RPMI7951 (cell line): ENCODE measurements at regions not wholly inside any gene's neighbourhood (a gene's known extent, or its start where the extent isn't known, plus 50 kb on each side); places are given as distances from the start of the nearest gene placed in this dataset.

Experiments used
- DNase-seq: peaks from one replicate; pipeline ENCODE4 v3.0.0-alpha.2; 2012; ENCODE audit warnings: low read depth

DNA sequence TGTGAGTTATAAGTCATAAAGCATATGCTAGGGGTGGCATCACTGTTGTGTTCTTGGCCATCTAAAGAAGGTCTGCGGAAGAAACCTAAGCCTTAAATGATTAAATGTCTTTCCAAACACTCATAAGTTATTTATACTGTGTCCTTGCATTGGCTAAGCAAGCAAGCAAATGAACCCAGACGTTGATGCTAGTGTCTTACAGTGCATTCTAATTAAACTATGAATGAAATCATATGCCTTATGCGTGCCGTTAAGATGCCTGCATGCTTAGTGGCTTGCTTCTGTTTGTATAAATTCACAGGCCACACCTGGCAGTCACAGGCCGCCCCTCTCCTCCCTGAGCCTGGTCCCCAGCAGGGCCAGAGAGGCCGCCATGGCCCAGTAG lies 49.9 kb downstream of the RIN2 start:
- no peak for DNase-seq

DNA sequence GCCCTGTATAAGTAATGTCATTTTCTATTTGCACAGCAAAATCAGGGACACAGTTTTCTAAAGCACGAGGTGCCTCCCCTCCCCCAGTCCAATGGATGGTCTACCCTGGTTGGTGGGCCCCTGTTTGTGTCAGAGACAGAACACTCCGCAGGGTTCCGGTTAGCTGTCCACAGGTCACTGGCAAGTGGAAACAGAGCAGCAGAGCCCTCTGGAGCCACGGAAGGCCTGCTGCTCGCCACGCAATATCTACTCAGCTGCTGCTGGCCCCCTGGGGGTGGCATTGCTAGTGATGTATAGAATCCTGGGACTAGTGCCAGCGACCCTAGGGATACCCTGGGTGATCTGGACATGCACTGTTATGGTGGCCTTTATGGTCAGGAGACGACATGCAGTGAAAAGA lies 50.4 kb downstream of the RIN2 start:
- DNase-seq, result no peak

DNA sequence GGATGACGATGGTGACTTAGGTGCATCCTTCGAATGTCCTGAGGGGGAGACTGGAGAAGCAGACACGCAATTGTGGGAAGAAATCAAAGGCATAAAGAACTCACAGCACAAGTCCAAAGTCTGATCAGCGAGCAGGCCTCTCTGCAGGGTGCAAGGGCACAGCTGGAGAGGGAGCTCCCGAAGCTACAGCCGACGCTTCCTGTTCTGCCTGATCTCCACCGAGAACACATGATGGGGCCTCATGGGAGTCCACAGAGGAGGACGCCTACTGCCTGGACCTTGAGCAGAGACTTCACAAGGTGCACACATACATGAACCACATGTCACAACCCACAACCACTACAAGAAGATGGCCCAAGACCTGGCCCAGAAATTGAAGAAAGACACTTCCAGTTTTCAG lies 51.4 kb downstream of the RIN2 start:
- DNase-seq, result no peak

DNA sequence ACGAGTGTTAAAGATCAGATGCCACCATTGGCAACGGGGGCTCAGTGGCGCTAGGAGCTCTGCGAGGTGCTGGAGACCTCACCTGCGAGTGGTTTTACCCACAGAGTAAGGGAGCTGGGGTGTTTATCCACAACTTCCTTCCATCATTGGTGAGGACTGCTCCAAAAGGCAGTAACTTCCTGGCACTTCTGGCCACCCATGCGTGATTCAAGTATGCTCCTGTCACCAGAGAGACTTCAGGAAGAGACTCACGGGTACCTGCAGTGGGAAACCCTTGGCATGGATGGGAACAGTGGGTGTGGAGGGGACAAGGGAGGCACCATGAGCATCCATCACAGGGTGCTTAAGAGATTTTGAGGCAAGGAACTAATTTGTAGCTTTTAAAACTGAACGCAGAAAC lies 53.2 kb downstream of the RIN2 start:
- no peak for DNase-seq

DNA sequence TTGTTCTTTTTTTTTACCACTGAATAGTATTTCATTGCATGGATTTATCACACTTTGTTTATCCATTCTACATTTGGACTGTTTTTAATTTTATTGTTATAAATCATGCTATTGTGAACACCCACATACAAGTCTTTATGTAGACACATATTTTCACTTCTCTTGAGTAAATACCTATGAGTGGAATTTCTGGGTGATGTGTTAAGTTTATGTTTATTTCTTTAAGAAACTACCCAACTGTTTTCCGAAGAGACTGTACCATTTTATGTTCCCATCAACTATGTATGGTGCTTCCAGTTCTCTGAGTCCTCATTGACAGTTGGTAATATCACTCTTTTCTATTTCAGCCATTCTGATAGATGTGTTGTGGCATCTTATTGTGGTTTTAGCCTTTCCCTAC lies 54.0 kb downstream of the RIN2 start:
- DNase-seq, result no peak

DNA sequence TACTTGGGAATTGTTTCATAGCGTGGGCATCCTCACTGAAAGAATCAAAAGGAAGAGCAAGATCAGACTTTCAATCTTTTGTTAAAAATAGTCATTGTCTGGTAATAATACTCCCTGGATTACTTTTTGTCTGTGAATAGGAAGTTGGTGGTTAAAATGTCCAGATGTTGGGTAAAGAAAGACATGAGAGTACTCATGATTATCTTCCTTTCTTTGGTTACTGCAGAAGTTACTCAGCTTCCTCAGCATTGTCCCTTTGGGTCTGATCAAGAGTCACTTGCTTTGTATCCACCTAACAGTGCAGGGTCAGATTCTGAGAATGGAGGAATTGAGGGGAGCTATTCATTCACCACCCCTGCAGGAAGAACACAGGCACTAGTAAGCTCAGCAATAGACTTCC lies 54.6 kb downstream of the RIN2 start:
- peak; percentile 79 for DNase-seq

DNA sequence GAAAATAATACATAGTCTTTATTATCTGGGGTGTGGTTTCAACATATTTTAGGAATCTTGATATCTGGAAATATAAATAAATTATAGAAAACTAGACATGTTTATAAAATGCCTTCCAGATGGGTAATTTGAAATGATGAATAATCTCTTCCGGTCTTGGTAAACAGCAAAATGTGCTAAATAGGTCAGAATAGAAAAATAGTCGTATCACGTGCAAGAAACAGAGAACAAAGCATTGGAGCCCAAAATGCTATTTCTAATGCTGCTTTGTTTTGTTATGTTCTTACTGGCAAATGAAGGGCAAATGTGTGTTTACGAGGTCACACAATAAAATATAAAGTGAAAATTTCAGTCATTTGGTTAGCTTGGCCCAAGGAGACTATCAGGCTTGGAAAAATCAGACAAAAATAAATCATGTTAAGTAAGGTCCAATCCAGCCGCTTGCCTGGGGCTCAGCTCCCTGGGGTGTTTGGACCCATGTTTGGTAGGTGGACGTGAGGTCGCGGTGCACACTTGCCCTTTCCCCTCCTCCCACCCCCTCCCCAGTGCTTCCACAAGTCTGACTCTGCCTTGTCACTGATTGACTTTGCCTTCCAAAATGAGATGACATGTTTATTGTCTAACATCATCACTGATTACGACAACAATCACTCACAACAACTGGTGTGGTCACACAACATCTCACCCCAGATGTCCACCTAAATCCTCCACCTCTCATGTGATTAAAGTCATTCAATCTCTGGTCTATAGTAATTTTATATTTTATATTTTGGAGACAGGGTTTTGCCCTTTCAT lies 56.0 kb downstream of the RIN2 start:
- DNase-seq, result peak; percentile 26

DNA sequence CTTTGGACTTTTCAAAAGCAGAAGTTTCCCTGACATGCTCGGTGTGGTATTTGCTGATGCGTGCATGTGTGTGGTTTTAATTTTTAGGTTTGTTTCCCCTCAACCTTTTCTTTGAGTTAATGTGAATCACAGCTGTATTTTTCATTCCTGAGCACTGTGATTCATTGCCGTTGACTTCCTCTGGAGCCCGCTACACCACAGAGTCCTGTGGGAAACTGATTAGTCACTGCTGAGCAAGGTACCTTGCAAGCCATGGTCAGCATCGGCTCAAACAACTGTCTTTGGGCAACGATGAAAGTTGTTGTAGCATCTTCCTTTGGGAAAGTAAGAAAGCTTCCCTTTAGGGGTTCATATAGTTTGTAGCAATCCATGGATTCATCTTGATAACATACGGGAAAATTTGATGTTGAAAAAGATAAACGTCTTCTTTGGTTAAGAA lies 57.5 kb downstream of the RIN2 start:
- DNase-seq, result peak; percentile 100

DNA sequence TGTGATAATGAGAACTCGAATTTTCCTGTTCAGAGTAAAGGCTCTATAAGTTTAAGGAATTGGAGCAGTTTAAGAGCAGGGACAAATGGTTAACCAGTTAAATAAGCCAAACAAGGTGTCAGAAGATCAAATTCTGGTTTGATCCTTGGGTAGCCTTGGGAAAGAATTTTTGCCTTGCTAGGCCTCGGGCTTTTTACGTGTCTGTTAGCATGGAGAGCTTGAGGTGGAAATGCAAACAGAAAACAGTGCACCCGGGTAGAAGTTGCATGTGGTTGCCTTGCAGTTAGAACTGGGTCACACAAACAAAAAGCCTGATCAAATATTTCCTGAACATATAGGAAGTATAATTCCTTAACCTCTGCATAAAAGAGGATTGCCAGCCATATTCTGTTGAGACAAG lies 58.3 kb downstream of the RIN2 start:
- peak; percentile 86 for DNase-seq

DNA sequence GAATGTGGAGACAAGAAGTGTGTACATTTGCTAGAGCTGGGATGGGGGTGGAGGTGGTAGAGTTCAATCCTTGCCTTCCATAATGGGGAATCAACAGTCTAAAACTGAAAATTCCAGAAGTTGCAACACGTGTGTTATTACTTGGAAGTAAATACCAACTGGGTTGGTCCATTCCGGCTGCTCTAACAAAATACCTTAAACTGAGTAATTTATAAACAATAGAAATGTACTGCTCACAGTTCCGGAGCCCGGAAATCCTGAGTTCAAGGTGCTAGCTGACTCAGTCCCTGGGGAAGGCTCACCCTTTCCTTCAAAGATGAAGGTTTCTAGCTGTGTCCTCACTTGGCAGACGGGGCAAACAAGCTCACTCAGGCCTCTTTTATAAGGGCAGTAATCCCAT lies 59.0 kb downstream of the RIN2 start:
- peak; percentile 95 for DNase-seq

DNA sequence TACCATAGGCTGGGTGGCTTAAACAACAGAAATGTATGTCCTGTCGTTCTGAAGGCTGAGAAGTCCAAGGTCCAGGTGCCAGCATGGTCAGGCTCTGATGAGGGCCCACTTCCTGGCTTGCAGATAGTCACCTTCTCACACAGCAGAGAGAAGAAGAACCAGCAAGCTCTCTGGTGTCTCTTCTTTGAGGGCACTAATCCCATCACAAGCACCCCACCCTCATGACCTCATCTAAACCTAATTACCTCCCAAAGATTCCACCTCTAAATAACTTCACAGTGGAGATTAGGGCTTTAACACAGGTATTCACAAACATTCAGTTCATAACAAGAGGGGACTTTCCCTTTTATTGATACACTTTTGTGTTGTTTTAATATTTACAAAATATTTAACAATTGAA lies 61.1 kb downstream of the RIN2 start:
- no peak for DNase-seq

DNA sequence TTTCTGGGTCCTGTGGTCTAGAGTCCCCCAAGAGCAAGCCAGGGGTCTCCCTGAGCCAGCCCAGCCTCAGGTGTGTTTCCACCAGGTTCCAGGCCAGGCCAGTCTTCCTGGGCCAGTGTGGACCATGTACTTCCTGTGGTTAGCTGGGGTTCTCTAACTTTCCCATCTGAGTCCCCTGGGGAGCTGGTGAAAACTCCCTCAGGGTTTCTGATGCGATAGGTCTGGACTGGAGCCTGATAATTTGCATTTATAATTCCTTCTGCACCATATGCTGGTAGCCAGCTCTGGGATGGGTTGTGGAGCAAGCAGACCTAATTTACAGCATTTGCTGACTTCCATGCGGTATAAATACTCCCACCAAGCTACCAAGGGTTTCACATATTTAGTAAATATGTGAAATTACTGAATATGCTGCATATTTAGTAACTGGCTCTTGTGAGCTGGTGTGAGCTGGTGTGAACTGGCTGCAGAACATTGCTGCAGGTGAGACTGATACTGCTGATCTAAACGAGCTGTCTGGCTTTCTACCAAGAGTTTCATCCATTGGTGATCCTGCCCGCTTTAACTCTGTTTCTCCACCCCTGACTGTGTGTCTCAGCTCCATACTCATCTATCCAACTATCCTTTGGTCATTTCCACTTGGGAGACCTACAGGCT lies 62.6 kb downstream of the RIN2 start:
- peak; percentile 68 for DNase-seq

DNA sequence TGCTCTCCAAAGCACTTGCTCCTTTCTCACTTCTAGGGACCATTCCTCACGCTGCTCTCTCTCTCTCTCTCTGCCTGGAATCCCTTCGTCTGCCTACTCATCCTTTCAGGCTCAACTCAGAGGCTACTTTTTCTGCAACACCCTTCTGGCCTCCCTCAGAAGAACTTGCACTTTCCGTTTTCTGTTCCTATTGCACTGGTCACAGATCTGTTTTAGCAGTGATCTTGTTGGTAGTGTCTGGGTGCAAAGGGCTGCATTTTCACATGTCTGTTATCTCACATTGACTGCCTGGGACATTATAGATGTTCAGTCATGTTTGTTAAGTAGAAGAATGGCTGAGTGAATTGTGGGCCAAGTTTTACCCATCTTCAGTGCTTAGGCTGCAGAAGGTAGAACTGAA lies 63.5 kb downstream of the RIN2 start:
- DNase-seq, result no peak

DNA sequence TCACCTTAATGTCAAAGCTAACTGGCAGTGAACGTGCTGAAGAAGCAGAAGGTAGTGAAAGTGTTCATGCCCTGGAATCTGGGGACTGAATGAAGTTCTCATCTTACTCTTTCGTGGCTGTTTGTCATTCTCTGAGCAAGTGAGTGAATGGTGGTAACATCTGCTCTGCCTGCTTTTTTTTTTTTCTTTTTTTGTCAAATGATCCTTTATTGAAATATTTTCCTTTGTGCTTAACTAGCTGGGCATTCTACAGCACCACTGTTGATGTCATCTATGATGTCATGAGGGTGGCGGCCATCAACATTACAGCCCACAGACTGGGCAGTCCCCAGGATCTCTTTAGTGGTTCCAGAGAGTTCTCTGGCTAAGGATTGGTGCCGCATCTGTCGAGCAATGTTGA lies 65.2 kb downstream of the RIN2 start:
- no peak for DNase-seq

DNA sequence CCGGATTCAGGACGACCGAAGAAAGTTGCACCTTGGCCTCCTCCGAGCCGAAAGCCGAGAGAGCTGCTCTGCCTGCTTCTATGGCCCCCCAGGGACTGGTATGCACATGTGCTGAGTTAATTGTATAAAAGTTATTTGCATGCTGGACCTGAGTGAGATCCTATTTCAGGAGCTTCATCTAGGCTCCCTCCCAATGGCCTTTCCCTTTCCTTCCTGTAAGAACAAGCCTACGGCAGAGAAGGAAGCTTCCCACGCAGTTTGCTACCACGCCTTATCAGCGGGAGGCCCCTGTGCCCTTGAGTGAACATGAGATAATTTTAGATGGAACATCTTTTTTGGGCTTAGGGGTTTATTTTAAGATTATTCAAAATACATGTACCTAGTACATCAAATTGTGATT lies 65.9 kb downstream of the RIN2 start:
- DNase-seq, result no peak

DNA sequence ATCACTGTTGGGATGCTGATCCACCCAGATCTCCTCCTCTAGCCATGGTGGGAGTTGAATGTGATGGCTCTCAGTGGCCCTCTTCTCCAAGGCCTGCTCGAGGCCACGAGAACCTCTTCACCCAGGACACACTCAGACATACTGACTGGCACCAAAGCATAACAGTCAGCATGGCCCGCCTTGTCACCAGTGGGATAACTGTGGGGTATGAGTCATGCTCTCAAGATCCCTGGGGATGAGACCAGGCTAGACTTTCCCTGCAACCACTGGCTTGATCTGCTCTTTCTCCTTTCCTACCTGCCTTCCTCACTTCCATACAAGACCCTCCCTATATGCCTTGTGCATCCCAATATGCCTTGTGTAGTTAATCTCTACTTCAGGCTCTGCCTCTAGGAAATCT lies 66.8 kb downstream of the RIN2 start:
- DNase-seq, result peak; percentile 69

DNA sequence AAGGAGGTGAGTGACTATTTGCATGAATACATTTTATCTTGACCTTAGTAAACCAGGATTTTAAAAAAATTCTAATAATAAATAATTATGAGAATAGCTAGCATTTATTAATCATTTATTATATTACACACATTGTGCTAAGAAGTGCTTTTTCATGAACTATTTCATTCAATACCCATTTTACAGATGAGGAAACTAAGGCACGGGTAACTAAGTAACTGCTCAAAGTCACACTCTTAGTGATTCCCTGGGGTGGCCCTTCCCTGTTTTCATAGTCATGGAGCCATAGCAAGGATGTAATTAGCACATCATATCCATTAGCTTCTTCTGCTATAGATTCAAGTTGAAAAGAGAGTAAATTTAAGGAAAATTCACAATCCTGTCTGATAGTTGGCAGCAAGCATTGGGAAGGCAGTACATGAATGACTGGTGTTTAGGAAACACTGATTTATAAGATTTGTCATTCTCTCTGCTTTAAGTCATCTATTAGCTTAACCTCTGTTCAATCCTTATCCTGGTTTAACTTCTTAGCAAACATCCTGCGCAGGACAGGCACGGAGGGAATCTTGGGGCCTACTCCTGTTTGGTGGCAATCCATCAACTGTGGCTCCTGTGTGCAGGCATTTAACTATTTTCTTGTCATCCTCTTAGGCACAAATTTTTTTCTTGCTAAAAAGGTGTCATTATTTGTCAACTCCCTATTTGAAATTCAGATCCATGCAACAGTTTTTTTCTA lies 68.3 kb downstream of the RIN2 start:
- DNase-seq, result no peak

DNA sequence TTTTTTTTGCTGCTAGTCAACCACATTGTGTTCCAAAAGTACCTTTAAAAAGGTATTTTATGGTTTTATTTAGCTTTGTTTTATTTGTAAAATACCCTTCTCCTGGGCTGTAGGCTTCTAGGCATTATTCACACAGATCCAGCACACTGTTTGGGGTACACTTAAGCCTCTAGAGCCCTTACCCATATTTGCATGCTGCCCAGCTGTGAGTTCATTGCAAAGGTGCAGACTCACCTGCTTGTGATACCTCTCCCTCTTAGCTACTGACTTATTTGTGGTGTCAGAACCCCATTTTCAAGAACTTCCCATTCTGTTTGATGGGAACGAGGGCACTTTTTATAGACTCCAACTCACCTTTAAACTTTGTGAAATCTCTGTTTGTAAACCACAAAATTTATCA lies 69.8 kb downstream of the RIN2 start:
- no peak for DNase-seq

DNA sequence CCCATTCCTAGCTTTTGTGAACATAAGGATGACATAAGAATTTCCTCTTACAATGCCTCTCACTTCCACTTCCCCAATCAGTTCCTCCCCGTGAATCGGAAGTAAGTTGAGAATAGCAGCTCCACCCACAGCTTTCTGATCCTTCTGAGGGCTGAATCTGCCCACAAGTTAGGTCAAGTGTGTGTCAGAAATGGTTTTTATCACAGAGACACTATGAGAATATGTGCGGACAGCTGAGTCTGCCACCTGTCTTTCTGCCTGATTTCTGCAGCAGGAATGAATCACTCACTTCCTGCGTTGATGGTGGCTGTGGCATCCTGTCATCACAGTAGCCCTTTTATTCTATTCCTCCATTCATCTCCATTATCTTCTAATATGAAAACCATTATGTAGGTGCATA lies 70.2 kb downstream of the RIN2 start:
- peak; percentile 93 for DNase-seq

DNA sequence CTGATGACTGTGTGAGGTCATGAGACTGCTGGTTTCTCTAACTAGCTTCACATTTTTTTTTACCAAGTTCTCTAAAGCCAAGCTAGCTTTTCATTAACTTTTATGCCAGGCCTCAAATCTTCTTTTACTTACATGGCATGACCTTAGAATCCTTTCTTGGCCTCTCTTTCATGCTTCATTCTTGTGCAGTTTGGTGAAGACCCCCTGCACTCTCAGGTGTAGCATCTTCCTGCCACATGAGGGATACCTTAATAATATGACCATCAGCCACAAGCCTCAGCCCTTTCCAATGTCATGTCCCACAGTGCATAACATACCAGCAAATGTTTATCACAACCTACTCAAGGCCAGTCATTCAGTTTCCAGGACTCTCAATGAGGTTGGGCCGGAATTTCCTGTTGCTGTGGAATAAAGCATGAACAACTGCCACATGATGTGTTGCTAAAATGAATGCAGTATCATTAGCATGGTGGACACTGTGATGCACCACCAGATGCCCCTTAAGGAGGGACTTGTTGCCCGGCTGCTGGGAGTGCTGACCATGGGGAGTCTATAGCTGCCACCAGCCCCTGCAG lies 72.2 kb downstream of the RIN2 start:
- DNase-seq, result no peak

DNA sequence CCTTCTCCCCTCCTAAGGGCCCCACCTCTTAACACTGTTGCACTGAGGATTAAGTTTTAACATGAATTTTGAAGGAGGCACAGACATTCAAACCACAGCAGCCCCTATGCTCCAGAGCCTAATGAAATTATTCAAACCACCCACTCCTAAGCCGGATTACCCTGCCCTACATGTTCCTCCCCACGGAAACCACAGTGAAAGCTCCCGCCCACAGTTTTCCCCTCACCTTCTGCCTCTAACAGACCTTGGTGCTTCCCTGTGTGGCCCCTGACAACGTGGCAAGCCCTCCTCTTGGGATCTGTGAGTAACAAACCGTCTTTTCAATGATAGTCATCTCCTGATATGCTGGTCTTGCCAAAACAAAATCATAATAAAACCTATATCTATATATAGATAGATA lies 74.8 kb downstream of the RIN2 start:
- no peak for DNase-seq

DNA sequence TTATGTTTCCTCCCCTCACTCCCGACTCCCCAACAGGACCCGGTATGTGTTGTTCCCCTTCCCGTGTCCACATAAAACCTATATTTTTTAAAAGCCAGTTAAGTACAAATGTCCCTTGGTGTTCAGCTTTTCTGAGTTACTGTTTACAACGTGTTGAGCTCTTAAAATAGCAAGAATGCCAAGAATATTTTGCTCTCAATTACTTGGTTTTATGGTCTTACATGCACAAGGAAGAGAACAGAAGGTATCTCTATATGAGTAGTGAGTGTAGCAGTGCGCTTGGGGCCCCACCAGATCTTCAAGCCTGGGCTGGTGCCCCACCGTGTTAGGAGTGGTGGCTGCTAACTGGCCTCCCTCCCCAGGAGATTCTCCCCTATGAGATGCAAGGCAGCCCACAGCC lies 75.3 kb downstream of the RIN2 start:
- DNase-seq, result no peak

DNA sequence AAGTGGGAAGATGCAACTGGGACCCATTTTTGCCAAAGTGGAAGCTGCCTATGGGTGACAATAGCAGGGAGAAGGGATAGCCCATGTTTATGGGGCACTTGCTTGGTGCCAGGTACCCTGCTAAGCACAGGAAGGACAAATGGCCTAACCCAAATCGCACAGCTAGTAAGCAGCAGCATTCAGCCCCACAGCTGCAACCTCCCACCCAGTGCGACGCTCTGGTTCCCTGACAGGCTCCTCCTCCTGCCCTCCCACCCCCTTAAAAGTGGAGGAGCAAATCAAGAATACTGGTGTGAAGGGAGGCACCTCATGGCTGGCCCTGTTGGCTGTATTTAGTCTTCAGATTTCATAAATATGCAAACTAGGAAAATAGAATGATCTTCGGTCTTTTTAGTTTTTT lies 76.2 kb downstream of the RIN2 start:
- no peak for DNase-seq
